ENCODE measurements at regions not wholly inside any gene's neighbourhood (a gene's known extent, or its start where the extent isn't known, plus 50 kb on each side); places are given as distances from the start of the nearest gene placed in this dataset.
"Not testable (repeated sequence)": the region's sequence is repeated elsewhere in the genome, so short reads cannot be mapped to it uniquely, and the experiment has no call there.

GRCh38 chr12:33223956-33224355 lies 215.7 kb downstream of the SYT10 start:
- Histone ChIP-seq H3K4me3 (no peak overlapping the region), H3K36me3 (no peaks in the 10 kb centered on the region), H3K27ac (peak overlapping the region in 3 of 4 donors; percentile 52 to 70 (median 57)), H3K4me1 (peaks cover 0 to 11% (median 3%) of the 10 kb centered on the region in 3 donors), H3K27me3 (no peaks in the 10 kb centered on the region), H3K9me3 (no peaks in the 10 kb centered on the region)
- 32 to 41% methylated on average over 3 of the region's 3 CpGs for WGBS, 2 donors
- TF ChIP-seq POLR2A (IDR thresholded peaks at IDR 0.05) (no peak), CTCF (IDR thresholded peaks at IDR 0.05) (no peak)
- DNase-seq = no peak
- intact Hi-C loops (cut with DNase I) = no loop called here

GRCh38 chr12:33222357-33222756 lies 217.3 kb downstream of the SYT10 start:
- Histone ChIP-seq H3K27ac (no peak overlapping the region), H3K4me1 (peaks cover 0 to 11% (median 3%) of the 10 kb centered on the region in 3 donors), H3K4me3 (no peak overlapping the region), H3K9me3 (no peaks in the 10 kb centered on the region), H3K27me3 (no peaks in the 10 kb centered on the region), H3K36me3 (no peaks in the 10 kb centered on the region)
- TF ChIP-seq CTCF (IDR thresholded peaks at IDR 0.05) (no peak), POLR2A (IDR thresholded peaks at IDR 0.05) (no peak)
- WGBS, 2 donors = 62 to 89% methylated on average over 2 to 3 of the region's 4 CpGs
- intact Hi-C loops (cut with DNase I) = no loop called here
- DNase-seq = no peak

GRCh38 chr12:33205981-33206380 lies 233.6 kb downstream of the SYT10 start:
- Histone ChIP-seq H3K27me3 (no peaks in the 10 kb centered on the region), H3K9me3 (no peaks in the 10 kb centered on the region), H3K36me3 (no peaks in the 10 kb centered on the region), H3K4me1 (no peaks in the 10 kb centered on the region), H3K4me3 (no peak overlapping the region), H3K27ac (no peak overlapping the region)
- intact Hi-C loops (cut with DNase I) = no loop called here
- TF ChIP-seq CTCF (IDR thresholded peaks at IDR 0.05) (no peak), POLR2A (IDR thresholded peaks at IDR 0.05) (no peak)
- no peak for DNase-seq
- WGBS, 2 donors = 25 to 40% methylated on average over 2 of the region's 2 CpGs

GRCh38 chr12:33194389-33194788 lies 245.2 kb downstream of the SYT10 start:
- DNase-seq; H3K4me1 ChIP-seq; H3K27ac ChIP-seq; H3K9me3 ChIP-seq; H3K27me3 ChIP-seq; intact Hi-C loops (cut with DNase I); H3K4me3 ChIP-seq; H3K36me3 ChIP-seq: not testable (repeated sequence)

GRCh38 chr12:33192226-33192625 lies 247.4 kb downstream of the SYT10 start:
- TF ChIP-seq CTCF (IDR thresholded peaks at IDR 0.05) = no peak
- no peak for TF ChIP-seq POLR2A (IDR thresholded peaks at IDR 0.05)
- H3K36me3 ChIP-seq = no peaks in the 10 kb centered on the region
- no peaks in the 10 kb centered on the region for H3K4me1 ChIP-seq
- no peak overlapping the region for H3K4me3 ChIP-seq
- no peak overlapping the region for H3K27ac ChIP-seq
- intact Hi-C loops (cut with DNase I) = no loop called here
- H3K27me3 ChIP-seq = no peaks in the 10 kb centered on the region
- H3K9me3 ChIP-seq = peaks cover 0 to 4% (median 0%) of the 10 kb centered on the region in 3 donors
- 55 to 65% methylated on average over 4 of the region's 4 CpGs for WGBS, 2 donors
- DNase-seq = no peak

- H3K27me3 ChIP-seq = no peaks in the 10 kb centered on the region
- H3K4me1 ChIP-seq = no peaks in the 10 kb centered on the region
- DNase-seq = no peak
- intact Hi-C loops (cut with DNase I) = no loop called here
- no peak overlapping the region for H3K4me3 ChIP-seq
- H3K9me3 ChIP-seq = peaks cover 0 to 4% (median 0%) of the 10 kb centered on the region in 3 donors
- H3K27ac ChIP-seq = no peak overlapping the region
- TF ChIP-seq CTCF (IDR thresholded peaks at IDR 0.05) = no peak
- H3K36me3 ChIP-seq = no peaks in the 10 kb centered on the region
Measured at GRCh38 chr12:33187409-33187808, 252.2 kb downstream of the SYT10 start.

Measured in esophagus squamous epithelium (tissue), 5 donors.